HG02938 (cell line): ENCODE measurements at regions not wholly inside any gene's neighbourhood (a gene's known extent, or its start where the extent isn't known, plus 50 kb on each side); places are given as distances from the start of the nearest gene placed in this dataset.
"Not testable (repeated sequence)": the region's sequence is repeated elsewhere in the genome, so short reads cannot be mapped to it uniquely, and the experiment has no call there.

ENCODE experiments used
- ATAC-seq: cut with Tn5 transposase; IDR thresholded peaks from one replicate; pipeline ENCODE4 v1.9.1; 2021; ENCODE audit warnings: mild to moderate bottlenecking, moderate library complexity; ENCODE audit not compliant: unreplicated experiment

DNA sequence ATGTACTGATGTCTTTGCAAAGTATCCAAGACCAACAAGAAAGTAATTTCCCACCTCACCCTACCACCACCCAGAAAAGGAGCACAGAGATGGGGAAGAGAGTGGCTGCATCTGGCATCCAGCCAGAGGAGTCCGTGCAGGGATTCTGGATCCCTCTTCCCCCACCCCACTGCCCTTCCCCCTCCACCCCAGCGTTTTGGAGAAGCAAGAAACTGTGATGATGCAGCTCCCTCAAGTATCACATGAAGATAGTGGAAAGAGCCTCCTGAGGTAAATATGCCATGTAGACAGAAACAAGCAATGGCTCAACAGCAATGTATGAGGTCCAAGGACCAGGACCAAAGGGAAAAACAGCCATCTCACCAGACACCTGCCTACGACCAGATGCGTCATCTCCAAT is 153.8 kb downstream of the DEPDC1B start:
- ATAC-seq, result no peak

DNA sequence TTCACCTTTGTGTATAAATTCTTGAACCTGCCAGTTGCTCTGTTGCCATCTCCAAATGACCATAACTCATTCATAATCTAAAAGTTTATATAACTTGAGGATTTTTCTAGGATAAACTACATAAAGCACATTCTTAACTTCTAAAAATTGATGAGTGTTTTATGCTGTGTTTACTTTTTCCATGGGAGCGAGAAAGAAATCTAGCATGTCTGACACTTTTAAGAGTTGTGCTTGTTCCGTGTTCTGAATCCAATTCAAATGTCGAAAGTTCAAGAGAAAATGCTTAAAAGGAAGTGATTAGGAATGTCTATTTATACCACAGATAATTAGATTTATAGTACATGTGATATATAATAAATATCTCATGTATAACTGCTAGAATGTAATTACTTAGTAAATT is 154.4 kb downstream of the DEPDC1B start:
- no peak for ATAC-seq

DNA sequence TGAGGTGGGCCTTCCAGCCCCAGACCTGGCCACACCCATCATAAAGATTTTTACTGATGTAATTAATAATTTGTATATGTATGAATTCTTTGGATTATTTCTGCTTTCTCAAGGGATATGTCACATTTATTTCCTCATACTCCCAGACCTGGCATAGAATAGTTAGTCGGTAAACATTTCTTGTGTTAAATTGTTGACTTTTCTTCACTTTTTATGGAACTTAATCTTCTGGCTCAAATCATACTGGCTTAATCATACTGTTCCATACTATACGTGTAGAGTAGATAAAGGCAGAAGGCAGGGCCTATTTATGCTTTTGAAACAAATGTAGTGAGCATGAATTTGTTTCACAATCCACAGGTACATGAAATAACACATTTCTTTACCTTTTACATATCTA is 155.8 kb downstream of the DEPDC1B start:
- ATAC-seq, result no peak

DNA sequence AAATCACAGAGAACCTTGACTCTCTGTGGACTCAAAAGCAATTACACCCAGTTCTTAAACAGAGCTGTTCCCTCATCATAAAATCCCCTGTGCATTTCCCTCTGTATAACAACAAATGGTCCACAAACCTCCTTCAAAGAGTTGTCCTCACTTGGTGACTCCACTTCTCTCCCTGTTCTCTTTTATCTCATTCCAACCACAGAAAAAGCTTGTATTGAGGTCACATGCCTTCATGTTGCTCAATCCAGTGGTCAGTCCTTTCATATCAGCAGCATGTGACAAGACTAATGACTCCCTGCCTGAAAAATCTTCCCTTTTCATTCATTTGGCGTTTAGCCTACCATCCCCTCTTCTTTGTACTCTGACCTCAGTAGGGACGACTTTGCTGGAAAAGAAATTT is 158.0 kb downstream of the DEPDC1B start:
- ATAC-seq, result peak; percentile 6

DNA sequence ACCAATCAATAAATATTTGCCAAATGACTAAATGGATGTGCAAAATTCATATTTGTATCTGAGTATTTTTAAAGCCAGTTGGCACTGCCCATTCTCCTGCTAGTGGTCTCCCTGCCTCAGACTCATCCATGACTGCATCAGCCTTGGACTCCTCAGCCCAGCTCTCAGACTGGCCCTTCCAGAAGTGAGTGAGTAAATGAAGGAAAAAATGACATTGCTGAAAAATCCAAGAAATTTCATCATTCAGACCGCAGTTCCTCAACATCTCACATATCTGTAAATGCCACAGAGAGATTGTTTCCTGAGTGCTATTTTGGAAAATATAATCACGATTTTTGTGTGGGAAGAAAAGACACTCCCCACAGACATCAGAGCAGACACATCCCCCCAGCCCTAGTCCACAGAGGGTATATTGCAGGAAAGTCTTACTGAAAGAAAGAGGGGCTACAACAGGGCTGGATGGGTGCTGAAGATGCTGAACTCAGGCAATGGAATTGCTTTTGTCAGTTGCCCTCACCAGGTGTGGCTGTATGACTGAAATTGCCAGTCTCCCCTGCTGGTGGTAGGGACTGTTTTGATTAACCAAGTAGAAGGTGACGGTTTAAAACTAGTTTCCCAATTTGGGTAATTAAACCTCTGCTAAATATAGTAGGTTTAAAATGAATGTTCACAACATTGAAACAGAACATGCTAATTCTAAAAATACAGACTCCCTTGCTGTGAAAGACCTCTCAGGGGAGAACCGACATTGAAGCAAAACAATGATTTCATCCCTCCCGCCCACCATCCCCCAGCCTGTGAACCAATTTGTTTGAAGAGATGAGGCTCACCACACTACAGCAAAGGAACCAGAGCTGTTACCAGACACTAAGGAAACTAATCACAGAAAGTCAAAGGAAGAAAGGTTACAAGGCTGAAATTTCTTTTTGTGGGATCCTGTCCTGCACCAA is 158.8 kb downstream of the DEPDC1B start:
- peak; percentile 92 for ATAC-seq

DNA sequence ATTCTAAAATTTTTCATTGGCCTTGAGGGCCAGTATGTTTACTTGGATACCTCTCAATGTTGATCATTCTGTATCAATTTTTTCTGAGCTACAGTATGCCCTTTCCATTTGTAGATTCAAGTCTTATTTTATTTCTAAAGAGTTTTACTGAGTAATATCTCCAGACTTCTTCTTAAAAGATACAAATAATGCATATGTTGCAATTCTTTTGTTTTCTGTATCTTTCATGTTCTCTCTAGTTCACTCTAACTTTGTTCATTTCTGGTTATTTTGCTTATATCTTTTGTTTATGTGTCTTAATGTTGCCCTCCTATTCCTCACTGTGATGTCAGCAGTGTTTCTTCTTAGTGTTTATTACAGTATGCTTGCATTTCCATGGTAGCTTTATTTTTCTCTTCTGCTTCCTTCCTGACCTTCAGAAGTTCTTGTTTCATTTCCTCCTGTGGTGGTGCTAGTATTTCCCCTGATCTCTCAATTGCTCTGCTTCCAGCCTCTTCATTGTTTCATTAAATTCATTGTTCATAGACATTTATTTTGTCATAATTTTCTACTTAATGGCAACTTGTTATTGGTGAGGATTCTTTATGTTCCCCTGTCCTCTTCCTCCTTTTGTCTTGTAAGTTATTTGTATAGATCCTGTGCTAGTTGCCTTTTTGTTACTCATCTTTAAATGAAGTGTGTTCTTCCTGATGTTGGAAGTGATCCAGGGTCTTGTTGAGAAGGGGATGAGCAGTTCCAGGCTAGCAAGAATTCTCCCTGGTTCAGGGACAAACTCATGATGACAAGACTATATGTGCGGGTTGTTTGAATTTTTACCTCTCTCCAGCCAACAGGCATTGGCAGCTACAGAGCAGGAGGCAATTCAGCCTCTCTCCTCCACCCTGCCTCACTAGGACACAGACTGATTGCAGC is 160.8 kb downstream of the DEPDC1B start:
- no peak for ATAC-seq

DNA sequence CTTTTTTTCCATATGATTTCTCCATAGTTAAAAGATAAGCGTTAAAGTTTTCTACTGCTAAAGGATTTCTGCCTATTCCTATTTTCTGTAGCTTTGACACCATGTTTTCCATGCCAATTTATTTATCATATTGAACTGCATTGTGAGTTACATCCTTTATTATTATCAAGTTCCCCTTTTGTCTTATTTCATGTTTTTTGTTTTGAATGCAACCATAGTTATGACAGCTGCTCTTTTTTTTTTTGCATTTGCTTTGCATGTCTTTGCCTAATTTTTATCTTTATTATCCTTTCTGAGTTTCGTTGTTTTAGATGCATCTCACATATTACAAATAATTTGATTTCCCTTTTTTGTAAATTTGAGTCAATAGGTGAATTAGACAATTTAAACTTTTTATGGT is 161.5 kb downstream of the DEPDC1B start:
- ATAC-seq, result no peak

DNA sequence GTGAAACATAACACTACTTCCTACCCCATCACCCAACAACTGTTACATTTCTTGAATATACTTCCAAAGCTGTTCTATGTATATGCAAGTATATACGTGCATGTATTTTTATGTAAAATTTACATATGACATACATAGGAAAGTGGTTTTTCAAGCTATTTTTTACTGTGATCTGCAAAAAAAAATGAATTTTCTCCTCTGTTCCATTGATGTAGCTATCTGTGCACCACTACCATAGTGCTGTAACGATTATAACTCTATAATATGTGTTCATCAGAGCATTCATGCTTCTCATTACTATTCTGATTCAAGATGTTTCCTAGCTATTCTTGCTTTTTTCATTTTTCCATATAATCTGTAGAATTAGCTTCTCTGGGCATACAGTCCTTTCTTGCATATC is 164.0 kb downstream of the DEPDC1B start:
- no peak for ATAC-seq

DNA sequence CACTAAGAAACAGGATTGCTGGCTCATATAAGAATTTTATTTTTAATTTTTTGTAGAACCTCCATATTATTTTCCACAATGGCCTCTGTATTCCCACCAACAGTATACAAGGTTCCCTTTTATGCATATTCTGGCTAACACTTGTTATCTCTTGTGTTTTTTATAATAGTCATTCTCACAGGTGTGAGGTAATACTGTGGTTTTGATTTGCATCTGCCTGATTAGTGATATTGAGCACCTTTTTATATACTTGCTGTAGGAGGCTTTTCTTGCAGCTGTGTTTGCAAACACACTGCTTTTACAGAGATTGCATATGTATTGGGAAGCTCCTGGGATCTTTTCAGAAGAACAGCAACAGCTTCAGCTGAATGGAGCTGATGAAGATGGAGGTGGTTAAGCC is 164.8 kb downstream of the DEPDC1B start:
- no peak for ATAC-seq

DNA sequence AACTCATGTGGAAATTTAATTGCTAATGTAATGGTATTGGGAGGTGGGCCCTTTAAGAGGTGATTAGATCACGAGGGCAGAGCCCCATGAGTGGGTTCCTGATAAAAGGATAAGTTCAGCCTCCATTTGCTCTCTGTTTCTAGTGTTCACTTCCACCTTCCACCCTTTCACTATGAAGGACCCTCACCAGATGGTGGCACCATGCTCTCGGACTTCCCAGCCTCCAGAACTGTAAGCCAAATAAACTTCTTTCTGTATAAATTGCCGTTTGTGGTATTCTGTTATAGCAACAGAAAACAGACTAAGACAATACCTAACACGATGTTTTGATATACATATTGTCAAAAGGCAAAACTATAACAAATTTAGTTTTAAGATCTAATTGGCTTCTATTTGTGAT is 166.2 kb downstream of the DEPDC1B start:
- ATAC-seq, result no peak

DNA sequence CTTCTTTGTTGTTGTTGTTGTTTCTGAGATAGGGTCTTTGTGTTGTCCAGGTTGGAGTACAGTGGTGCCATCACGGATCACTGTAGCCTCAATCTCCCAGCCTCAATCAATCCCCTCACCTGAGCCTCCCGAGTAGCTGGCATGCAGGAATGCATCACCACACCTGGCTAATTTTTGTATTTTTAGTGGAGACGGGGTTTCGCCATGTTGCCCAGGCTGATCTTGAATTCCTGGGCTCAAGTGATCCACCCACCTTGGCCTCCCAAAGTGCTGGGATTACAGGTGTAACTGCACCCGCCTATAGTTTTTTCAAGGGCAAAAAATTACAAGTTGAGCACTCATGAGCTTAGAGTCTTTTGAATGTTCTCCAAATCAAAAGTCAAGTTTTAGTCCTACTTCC is 167.2 kb downstream of the DEPDC1B start:
- not testable (repeated sequence) for ATAC-seq

DNA sequence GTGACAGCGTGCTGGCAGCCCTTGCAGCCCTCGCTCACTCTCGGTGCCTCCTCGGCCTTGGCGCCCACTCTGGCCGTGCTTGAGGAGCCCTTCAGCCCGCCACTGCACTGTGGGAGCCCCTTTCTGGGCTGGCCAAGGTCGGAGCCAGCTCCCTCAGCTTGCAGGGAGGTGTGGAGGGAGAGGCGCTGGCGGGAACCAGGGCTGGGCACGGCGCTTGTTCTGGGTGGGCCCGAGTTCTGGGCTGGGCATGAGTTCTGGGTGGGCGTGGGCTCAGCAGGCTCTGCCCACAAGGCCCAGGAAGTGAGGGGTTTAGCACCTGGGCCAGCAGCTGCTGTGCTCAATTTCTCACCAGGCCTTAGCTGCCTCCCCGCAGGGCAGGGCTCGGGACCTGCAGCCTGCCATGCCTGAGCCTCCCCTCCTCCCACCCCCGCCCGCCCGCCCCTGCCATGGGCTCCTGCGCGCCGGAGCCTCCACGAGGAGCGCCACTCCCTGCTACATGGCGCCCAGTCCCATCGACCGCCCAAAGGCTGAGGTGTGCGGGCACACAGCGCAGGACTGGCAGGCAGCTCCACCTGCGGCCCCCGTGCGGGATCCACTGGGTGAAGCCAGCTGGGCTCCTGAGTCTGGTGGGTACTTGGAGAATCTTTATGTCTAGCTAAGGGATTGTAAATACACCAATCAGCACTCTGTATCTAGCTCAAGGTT is 169.7 kb downstream of the DEPDC1B start:
- not testable (repeated sequence) for ATAC-seq

DNA sequence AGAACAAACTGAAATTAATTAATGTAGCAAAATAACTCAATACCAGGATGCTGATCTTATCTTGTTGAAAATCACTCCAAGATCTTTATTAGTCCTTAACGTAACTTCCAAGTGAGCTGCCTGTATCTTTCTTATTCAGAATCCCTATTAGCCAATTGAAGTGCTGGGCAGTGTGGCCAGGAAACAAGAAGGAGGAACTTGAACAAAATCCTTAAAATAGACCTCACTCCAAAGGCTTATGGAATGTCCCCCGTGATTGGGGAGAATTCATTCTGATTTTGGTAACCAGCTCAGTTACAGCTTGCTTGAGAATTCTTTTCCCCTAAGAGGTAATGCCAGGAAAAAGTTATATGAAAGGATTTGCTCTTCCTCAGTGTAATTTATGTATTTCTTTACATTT is 171.0 kb downstream of the DEPDC1B start:
- ATAC-seq, result no peak

DNA sequence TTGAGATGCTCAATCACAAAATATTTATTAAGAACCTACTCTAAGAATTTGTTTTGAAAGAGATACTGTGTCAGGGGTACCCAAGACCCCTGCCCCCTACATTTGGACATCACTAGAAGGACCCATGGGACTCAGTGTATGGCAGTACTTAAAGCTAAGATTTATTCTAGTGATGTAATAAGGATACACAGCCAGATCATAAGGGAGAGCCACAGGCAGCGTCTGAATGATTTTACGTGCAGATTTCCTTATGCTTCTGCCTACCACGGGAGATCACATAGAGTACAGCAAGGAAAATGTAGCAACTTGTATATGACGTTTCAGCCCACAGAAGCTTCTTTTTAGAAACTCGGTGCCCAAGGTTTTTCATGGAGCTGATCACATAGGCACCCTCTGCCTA is 172.9 kb downstream of the DEPDC1B start:
- no peak for ATAC-seq

DNA sequence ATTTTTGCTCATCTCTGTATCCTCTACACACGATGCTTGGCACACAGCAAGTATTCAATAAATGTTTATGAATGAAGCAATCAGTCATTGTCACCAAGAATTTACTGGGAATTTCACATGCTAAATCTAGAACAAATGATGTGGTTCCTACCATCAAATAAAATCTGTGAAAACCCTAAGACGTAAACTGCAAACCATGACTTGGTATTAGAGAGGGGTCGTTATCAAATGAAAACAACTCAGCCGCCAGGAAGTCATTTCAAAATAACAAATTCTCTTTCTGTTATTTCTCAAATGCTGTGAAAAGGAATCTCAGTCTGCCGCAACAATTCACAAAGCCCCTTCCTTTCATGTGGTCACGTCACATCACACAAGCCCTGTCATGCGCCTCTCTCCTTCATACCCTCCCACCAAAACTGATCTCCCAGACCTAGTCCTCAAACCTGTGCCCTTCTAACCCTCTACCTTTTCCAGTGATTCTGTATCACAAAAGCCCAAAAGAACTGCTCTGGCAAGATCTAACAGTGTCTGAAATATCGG is 173.6 kb downstream of the DEPDC1B start:
- no peak for ATAC-seq

DNA sequence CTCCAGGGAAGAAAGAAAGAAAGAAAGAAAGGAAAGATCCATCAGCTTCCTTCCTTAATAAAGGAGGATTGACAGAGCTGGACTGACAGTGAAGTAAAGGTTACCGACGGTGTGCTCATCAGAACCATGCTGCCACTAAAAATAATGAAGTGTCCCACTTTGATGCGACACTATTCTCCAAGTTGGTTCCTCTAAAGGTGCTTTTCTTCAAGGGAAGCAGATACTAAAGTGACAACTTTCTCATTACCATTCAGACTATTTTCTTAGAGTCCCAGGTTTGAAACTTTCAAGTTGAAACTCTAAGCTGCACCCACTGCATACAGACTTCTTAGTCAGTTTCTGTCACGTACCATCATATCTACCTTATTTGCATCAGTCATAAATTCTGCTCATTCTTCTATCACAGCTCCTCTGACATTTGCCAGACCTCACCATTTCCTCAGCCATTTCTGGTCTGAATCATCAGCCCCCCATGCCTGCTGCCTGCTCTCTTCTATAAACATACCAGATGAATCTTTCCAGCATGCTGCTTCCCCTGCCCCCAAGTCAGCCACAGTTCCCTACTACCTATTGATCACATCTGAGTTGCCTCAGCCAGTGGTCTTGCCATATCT is 177.6 kb downstream of the DEPDC1B start:
- ATAC-seq, result peak; percentile 83

DNA sequence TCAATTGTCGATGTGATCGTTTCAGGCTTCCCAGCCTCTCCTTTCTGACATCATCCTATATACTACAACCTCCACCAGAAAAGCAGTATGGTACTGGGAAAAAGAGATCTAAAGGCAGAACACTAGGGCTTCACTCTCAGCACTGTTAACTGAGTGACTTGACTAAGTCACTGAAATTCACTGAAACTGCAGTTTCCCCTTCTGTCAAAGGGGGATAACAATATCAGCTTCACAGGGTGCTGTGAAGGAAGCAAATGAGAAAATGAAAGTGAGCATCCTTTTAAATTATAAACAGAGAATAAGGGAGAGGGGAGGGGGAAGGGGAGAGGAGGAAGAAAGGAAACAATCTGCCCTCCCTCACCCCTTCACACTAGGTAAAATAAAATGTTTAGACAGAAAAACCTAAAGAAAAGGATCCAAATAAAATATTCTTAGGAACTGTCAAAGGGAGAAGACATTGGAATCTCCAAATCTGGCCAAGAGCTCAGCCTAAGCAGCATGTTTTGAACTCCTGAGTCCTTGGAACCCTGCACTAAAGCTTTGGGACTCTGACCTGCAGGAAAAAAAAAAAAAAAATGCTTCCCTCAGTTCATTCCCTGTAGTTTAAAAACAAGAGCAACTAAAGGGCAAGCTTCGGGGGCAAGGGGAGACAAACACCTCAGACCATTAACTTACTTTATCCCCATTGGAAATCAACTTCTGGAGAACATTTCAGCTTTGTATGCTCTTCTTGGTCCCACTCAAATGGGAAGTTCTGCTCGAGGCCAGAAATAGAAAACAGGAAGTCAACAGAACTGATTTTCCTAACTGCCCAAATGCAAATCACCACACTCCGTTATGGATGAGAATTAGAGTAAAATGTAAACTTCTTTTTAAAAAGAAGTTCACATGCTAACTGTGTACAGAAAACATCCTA is 178.3 kb downstream of the DEPDC1B start:
- ATAC-seq, result peak; percentile 64

DNA sequence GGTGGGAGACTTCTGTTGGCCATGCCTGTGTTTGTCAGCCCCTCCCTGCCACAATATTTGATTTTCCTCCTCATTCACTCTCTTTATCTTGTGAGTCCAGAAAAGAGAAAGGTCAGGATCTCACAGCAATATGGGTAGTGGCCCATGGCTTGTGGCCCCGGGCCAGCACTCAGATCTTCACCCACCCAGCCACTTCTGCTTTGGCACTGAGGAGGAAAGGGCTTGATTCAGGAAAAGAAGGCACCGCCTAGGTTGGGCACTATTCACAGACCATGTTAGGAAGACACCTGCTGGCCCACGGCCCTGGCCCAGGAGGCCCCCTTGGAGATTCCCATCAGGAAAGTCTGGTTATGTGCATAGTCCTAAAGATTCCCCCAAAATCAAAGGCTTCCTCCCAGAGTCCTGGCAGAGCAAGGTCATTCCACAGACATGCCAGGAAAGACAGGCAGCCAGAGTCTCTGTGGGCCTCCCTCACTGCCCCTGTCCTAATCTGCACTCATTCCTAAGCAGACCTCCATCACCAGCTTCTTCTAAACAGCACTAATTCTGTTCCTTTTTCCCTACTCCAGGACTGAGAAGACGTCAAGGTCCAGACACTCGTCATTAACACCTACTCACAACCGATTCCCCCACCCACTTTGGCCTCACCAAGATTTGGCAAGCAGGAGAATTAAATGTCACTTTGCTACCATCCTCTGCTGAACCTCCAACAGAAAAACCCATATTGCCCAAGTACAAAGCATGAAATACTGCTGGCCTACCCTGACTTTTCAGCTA is 179.3 kb downstream of the DEPDC1B start:
- no peak for ATAC-seq

DNA sequence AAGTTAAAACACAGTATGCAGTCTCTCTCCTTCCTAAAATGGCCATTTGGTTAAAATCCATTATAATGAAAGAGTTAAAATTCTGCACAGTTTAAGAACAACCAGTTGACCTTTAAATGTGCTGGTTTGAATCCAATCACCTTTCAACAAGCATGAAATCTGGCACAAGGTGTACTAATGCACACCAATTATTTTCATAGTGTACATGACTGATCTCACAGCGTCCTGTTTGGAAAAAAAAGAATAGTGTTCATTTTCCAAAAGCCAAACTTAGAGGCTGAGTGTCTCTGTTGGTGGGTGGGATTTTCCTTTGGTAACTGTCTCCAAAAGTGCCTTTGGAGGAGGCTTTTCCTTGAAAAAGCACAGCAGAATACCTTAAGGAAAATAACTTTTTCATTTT is 180.6 kb downstream of the DEPDC1B start:
- no peak for ATAC-seq
